ENCODE measurements at regions not wholly inside any gene's neighbourhood (a gene's known extent, or its start where the extent isn't known, plus 50 kb on each side); places are given as distances from the start of the nearest gene placed in this dataset.
"Not testable (repeated sequence)": the region's sequence is repeated elsewhere in the genome, so short reads cannot be mapped to it uniquely, and the experiment has no call there.

DNA sequence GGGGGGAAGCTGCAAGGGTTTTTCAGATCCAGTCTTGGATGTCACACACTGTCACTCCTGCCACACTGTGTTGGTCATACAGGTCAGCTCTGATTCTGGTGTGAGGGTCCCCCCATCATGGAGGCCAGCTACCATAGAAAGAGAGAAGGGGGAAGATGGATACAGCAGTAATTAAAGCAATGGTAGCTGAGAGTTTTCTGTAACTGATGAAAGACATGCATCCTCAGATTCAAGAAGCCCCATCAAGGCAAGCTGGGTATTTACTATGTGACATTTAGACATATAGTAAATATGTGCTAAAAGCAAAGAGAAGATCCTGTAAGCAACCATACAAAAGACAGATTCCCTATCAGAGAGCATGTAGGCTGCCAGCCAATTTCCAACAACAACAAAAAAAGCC, 110.9 kb upstream of the COL5A1 start:
- Histone ChIP-seq H3K27me3 (ENCODE audit: control insufficient read depth in 1 of 2, insufficient read depth in 2 of 2, low read length in 2 of 2) (no peaks in the 10 kb centered on the region), H3K4me3 (ENCODE audit: low read depth in 1 of 2, low read length in 2 of 2) (no peak overlapping the region), H3K9ac (ENCODE audit: low read depth in 1 of 2, low read length in 2 of 2) (no peak overlapping the region), H3K9me3 (ENCODE audit: control insufficient read depth in 1 of 2, low read length in 2 of 2) (peaks cover 0 to 6% of the 10 kb centered on the region in 2 donors), H3K36me3 (ENCODE audit: control insufficient read depth in 1 of 2, insufficient read depth in 2 of 2, low read length in 2 of 2) (no peaks in the 10 kb centered on the region), H3K27ac (ENCODE audit: low read depth, low read length) (no peak overlapping the region), H3K4me1 (ENCODE audit: control insufficient read depth in 1 of 2, insufficient read depth in 2 of 2, low read length in 2 of 2) (no peaks in the 10 kb centered on the region)

DNA sequence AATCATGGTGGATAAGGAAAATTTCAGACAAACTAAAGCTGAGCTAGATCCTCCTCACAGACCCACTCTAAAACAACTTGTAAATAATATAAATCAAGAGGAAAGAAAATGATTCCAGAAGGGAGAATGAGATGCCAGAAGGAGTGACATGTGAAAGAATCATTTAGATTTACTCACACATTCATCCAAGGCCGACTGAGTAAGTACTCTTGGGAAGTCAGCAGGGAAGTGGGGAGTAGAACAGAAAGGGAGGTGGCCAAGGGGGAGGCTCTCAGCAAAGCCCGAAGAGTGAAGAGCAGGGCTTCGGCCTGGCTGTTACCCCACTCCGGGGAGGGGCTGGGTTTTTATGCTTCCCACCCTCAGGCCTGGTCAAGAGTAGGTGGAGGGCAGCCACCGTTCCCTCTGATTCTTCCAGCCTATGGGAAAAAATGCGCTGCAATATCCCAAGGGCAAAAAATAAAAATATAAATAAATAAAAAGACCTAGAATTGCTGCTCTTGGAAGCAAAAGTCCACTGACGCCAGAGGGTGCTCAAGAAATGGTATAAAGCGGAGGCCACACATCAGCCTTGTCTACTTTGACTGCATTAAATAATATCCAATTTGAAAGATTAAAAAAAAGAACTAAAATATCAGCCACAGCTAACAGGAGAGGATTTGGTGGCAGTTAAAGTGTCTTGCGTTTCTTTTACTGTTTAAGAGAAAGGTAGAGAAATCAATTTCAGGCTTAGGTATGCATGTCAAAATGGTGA, 110.2 kb upstream of the COL5A1 start:
- Histone ChIP-seq H3K9me3 (ENCODE audit: control insufficient read depth in 1 of 2, low read length in 2 of 2) (peaks cover 0 to 6% of the 10 kb centered on the region in 2 donors), H3K9ac (ENCODE audit: low read depth in 1 of 2, low read length in 2 of 2) (no peak overlapping the region), H3K36me3 (ENCODE audit: control insufficient read depth in 1 of 2, insufficient read depth in 2 of 2, low read length in 2 of 2) (no peaks in the 10 kb centered on the region), H3K27ac (ENCODE audit: low read depth, low read length) (no peak overlapping the region), H3K27me3 (ENCODE audit: control insufficient read depth in 1 of 2, insufficient read depth in 2 of 2, low read length in 2 of 2) (no peaks in the 10 kb centered on the region), H3K4me1 (ENCODE audit: control insufficient read depth in 1 of 2, insufficient read depth in 2 of 2, low read length in 2 of 2) (no peaks in the 10 kb centered on the region), H3K4me3 (ENCODE audit: low read depth in 1 of 2, low read length in 2 of 2) (no peak overlapping the region)

DNA sequence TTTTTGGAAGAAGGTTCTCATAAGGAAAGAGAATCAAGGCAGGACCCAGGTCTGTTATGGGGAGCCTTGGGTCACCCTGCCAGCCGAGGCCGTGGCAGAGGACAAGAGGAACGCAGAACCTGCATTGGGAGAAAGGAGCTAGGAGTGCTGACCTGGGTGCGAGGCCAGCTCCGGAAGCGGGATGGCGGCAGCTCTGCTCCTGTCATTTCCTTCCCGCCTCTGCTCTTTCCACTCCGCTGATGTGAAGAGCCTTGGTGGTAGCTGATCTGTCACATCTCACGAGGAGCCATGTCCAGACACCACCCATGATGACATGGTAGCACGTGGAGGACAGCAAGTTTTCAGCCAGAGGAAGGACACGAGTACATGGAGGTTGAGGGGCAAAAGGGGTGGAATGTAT, 109.5 kb upstream of the COL5A1 start:
- Histone ChIP-seq H3K9ac (ENCODE audit: low read depth in 1 of 2, low read length in 2 of 2) (no peak overlapping the region), H3K9me3 (ENCODE audit: control insufficient read depth in 1 of 2, low read length in 2 of 2) (peaks cover 0 to 6% of the 10 kb centered on the region in 2 donors), H3K27me3 (ENCODE audit: control insufficient read depth in 1 of 2, insufficient read depth in 2 of 2, low read length in 2 of 2) (no peaks in the 10 kb centered on the region), H3K4me1 (ENCODE audit: control insufficient read depth in 1 of 2, insufficient read depth in 2 of 2, low read length in 2 of 2) (no peaks in the 10 kb centered on the region), H3K36me3 (ENCODE audit: control insufficient read depth in 1 of 2, insufficient read depth in 2 of 2, low read length in 2 of 2) (no peaks in the 10 kb centered on the region), H3K4me3 (ENCODE audit: low read depth in 1 of 2, low read length in 2 of 2) (no peak overlapping the region), H3K27ac (ENCODE audit: low read depth, low read length) (no peak overlapping the region)

DNA sequence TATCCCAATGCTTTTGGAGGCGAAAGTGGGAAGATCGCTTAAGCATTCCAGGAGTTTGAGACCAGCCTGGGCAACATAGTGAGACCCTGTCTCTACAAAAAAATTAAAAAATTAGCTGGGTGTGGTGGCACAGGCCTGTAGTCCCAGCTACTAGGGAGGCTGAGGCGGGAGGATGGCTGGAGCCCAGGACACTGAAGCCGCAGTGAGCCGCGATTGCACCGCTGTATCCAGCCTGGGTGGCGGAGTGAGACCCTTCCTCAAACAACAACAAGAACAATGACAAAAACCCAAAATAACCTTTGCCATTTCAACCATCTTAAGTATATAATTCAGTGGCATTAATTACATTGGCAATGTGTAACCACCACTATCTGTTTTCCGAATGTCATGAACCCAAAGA, 108.9 kb upstream of the COL5A1 start:
- not testable (repeated sequence) for H3K27me3 ChIP-seq (ENCODE audit: control insufficient read depth in 1 of 2, insufficient read depth in 2 of 2, low read length in 2 of 2); H3K4me1 ChIP-seq (ENCODE audit: control insufficient read depth in 1 of 2, insufficient read depth in 2 of 2, low read length in 2 of 2); H3K9me3 ChIP-seq (ENCODE audit: control insufficient read depth in 1 of 2, low read length in 2 of 2); H3K36me3 ChIP-seq (ENCODE audit: control insufficient read depth in 1 of 2, insufficient read depth in 2 of 2, low read length in 2 of 2); H3K4me3 ChIP-seq (ENCODE audit: low read depth in 1 of 2, low read length in 2 of 2); H3K9ac ChIP-seq (ENCODE audit: low read depth in 1 of 2, low read length in 2 of 2); H3K27ac ChIP-seq (ENCODE audit: low read depth, low read length)

DNA sequence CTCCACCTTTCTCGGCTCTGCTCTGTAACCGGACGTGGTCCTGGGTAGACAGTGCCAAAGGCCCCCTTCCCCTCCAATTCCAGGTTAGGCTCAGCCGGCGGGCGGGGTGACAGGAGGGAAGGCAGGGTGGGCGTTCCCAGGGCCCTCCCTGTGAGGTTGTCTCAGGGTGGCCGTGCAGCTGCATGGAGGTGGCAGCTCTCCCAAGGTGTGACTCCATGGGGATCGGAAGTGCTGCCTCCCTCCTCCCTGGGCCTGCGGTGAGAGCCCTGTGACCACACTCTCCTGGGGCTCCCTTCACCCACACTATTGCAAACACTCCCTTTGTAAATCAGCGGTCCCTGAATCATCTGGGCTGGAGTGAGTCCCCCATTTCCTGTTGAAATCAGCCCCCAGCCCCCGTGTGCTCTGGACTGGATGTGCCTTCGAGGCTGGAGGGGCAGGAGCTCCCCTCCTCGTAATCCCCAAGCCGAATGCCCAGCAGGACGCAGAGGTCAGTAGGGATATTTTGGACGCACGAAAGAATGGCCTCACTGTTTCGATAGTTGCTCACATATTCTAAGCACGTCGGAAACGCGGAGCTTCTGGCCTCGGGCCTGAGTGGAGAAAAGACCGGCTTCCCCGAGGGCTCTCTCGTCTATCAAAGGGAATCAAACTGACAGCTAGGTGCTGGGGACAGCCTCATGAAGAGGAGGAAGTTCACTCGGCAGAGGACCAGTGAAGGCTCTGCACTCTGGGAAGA, 107.6 kb upstream of the COL5A1 start:
- Histone ChIP-seq H3K9me3 (ENCODE audit: control insufficient read depth in 1 of 2, low read length in 2 of 2) (peaks cover 0 to 6% of the 10 kb centered on the region in 2 donors), H3K4me3 (ENCODE audit: low read depth in 1 of 2, low read length in 2 of 2) (no peak overlapping the region), H3K27ac (ENCODE audit: low read depth, low read length) (peak overlapping the region; percentile 44), H3K36me3 (ENCODE audit: control insufficient read depth in 1 of 2, insufficient read depth in 2 of 2, low read length in 2 of 2) (no peaks in the 10 kb centered on the region), H3K9ac (ENCODE audit: low read depth in 1 of 2, low read length in 2 of 2) (no peak overlapping the region), H3K4me1 (ENCODE audit: control insufficient read depth in 1 of 2, insufficient read depth in 2 of 2, low read length in 2 of 2) (no peaks in the 10 kb centered on the region), H3K27me3 (ENCODE audit: control insufficient read depth in 1 of 2, insufficient read depth in 2 of 2, low read length in 2 of 2) (no peaks in the 10 kb centered on the region)

DNA sequence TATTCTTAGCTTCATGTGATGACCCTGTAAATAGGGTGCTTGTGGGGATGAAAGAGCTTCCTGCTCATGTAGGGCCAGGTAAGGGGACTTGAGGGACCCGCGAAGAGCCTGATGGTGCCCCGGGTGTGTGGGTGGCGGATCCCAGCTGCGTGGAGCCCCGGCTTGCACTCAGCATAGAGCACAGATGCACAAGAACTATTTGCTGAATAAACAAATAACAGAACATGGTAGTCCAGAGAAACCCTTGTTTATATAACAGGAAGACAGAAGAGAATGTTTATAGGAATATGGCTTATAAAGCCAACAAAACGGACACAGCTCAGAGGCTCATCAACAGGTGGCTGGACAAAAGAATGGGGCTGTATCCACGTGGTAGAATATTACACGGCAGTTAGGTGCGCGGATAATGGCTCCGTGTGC, 106.9 kb upstream of the COL5A1 start:
- H3K9me3 ChIP-seq (ENCODE audit: control insufficient read depth in 1 of 2, low read length in 2 of 2), result peaks cover 0 to 6% of the 10 kb centered on the region in 2 donors
- H3K4me3 ChIP-seq (ENCODE audit: low read depth in 1 of 2, low read length in 2 of 2), result no peak overlapping the region
- H3K4me1 ChIP-seq (ENCODE audit: control insufficient read depth in 1 of 2, insufficient read depth in 2 of 2, low read length in 2 of 2), result no peaks in the 10 kb centered on the region
- no peaks in the 10 kb centered on the region for H3K36me3 ChIP-seq (ENCODE audit: control insufficient read depth in 1 of 2, insufficient read depth in 2 of 2, low read length in 2 of 2)
- peak overlapping the region; percentile 44 for H3K27ac ChIP-seq (ENCODE audit: low read depth, low read length)
- no peak overlapping the region for H3K9ac ChIP-seq (ENCODE audit: low read depth in 1 of 2, low read length in 2 of 2)
- H3K27me3 ChIP-seq (ENCODE audit: control insufficient read depth in 1 of 2, insufficient read depth in 2 of 2, low read length in 2 of 2), result no peaks in the 10 kb centered on the region

DNA sequence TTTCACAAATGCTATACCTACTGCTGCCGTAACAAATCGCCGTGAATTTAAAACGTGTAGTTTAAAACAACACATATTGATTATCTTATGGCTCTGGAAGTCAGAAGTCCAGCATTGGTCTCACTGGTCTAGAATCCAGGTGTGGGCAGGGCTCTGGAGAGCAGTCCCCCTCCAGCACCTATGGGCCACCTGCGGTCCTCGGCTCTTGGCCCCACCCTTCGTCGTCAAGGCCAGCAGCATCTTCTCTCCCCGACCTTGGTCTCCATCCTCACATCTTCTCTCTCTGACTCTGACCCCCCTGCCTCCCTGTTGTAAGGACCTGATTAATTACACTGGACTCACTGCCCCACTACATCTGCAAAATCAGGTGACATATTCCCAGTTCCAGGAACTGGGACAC, 106.4 kb upstream of the COL5A1 start:
- H3K36me3 ChIP-seq (ENCODE audit: control insufficient read depth in 1 of 2, insufficient read depth in 2 of 2, low read length in 2 of 2), result no peaks in the 10 kb centered on the region
- H3K27ac ChIP-seq (ENCODE audit: low read depth, low read length), result no peak overlapping the region
- no peak overlapping the region for H3K4me3 ChIP-seq (ENCODE audit: low read depth in 1 of 2, low read length in 2 of 2)
- no peak overlapping the region for H3K9ac ChIP-seq (ENCODE audit: low read depth in 1 of 2, low read length in 2 of 2)
- peaks cover 0 to 6% of the 10 kb centered on the region in 2 donors for H3K9me3 ChIP-seq (ENCODE audit: control insufficient read depth in 1 of 2, low read length in 2 of 2)
- H3K4me1 ChIP-seq (ENCODE audit: control insufficient read depth in 1 of 2, insufficient read depth in 2 of 2, low read length in 2 of 2), result no peaks in the 10 kb centered on the region
- no peaks in the 10 kb centered on the region for H3K27me3 ChIP-seq (ENCODE audit: control insufficient read depth in 1 of 2, insufficient read depth in 2 of 2, low read length in 2 of 2)

DNA sequence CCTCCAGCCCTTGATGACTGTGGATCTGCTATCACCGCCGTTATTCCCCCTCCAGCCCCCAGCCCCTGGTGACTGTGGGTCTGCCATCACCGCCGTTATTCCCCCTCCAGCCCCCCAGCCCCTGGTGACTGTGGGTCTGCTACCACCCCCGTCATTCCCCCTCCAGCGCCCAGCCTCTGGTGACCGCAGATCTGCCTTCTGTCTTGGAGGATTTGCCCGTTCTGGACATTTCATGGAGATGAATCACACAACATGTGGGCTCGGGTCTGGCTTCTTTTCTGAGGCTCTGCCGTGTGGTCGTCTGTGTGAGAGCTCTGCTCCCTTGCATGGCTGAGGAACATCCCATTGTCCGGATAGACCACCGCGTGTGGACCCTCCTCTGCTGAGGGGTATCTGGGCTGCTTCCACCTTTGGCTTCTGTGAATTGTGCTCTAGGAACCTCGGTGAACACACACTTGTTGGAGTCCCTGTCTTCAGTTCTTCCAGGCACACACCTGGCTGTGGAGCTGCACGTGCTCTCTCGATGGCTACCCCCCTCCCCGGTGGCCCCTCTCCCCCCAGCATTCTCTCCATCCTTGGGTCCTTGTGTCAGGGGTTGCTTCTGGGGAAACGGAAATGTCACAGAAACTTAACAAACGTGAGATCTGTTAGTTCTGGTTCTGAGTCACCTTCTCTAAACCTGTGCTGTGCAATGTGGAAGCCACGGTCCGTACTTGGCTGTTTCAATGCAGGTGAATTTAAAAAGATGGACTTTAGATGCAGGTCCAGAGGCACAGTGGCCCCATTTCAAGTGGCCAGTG, 105.3 kb upstream of the COL5A1 start:
- Histone ChIP-seq H3K4me3 (ENCODE audit: low read depth in 1 of 2, low read length in 2 of 2) (no peak overlapping the region), H3K9ac (ENCODE audit: low read depth in 1 of 2, low read length in 2 of 2) (no peak overlapping the region), H3K9me3 (ENCODE audit: control insufficient read depth in 1 of 2, low read length in 2 of 2) (no peaks in the 10 kb centered on the region), H3K36me3 (ENCODE audit: control insufficient read depth in 1 of 2, insufficient read depth in 2 of 2, low read length in 2 of 2) (no peaks in the 10 kb centered on the region), H3K4me1 (ENCODE audit: control insufficient read depth in 1 of 2, insufficient read depth in 2 of 2, low read length in 2 of 2) (no peaks in the 10 kb centered on the region), H3K27me3 (ENCODE audit: control insufficient read depth in 1 of 2, insufficient read depth in 2 of 2, low read length in 2 of 2) (no peaks in the 10 kb centered on the region), H3K27ac (ENCODE audit: low read depth, low read length) (no peak overlapping the region)

DNA sequence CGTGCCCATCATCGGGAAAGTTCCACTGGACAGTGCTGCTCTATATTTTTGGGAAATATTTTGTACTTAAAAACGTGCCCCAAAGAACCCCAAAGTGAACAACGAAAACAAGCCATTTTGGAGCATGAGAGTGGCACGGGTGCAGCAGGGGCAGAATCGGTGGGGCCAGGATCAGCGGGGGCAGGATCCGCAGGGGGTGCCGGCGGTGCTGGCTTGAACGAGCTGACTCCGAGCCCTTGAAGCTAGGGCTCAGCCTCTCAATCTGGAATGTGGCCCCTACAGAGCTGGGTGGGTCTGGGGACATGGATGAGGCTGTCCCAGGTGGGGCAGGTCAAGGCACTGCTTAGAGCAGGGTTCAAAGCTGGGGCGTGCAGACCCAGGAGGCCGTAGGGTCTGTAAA, 104.7 kb upstream of the COL5A1 start:
- no peak overlapping the region for H3K27ac ChIP-seq (ENCODE audit: low read depth, low read length)
- H3K27me3 ChIP-seq (ENCODE audit: control insufficient read depth in 1 of 2, insufficient read depth in 2 of 2, low read length in 2 of 2), result no peaks in the 10 kb centered on the region
- H3K4me1 ChIP-seq (ENCODE audit: control insufficient read depth in 1 of 2, insufficient read depth in 2 of 2, low read length in 2 of 2), result no peaks in the 10 kb centered on the region
- no peaks in the 10 kb centered on the region for H3K36me3 ChIP-seq (ENCODE audit: control insufficient read depth in 1 of 2, insufficient read depth in 2 of 2, low read length in 2 of 2)
- H3K9ac ChIP-seq (ENCODE audit: low read depth in 1 of 2, low read length in 2 of 2), result no peak overlapping the region
- H3K9me3 ChIP-seq (ENCODE audit: control insufficient read depth in 1 of 2, low read length in 2 of 2), result no peaks in the 10 kb centered on the region
- H3K4me3 ChIP-seq (ENCODE audit: low read depth in 1 of 2, low read length in 2 of 2), result no peak overlapping the region

Data from duodenal mucosa (tissue), 2 donors.